ENCODE measurements at regions not wholly inside any gene's neighbourhood (a gene's known extent, or its start where the extent isn't known, plus 50 kb on each side); places are given as distances from the start of the nearest gene placed in this dataset.

DNA sequence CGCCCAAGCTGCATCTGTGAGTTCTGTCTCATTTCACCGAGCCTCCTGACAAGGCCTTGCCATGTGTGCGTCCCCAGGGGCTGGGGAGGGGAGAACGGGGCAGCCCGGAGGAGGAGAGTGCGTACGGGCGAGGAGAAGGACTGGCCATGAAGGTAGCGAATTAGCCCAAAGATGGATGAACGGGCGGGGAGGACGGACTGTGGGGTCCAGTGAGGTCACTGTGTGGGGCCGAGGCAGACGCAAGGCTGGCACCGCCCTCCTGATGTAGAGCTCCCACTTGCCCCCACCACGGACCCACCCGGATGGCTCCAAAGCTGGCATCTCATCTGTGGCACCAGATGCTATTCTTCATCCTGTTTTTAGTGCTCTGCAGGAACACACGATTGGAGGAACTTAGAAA is 330.4 kb downstream of the AJAP1 start:
- intact Hi-C loops (cut with DNase I; ENCODE audit: low total_unique reads): no loop called here
- no peak overlapping the region for H3K27ac ChIP-seq

DNA sequence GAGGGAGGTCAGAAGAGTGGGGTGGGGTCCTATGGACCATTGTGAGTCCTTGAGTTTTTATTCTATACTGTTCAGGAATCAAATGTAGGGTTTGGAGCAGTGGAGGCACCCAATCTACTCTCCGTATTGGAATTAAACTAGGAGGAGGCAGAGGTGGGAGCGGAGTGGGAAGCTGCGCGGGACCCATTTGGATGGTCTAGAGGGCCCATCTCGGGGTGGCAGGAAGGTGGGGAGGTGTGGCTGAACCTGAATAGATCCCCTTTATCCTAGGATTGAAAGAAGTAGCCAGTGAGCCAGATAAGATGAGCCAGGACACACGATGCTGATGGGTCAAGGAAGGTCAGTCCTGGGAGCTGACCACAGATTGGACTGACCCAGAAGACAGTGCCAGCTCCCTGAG is 325.8 kb downstream of the AJAP1 start:
- 76 to 79% methylated on average over 6 of the region's 6 CpGs for WGBS, 2 donors
- TF ChIP-seq, protein P1, sequence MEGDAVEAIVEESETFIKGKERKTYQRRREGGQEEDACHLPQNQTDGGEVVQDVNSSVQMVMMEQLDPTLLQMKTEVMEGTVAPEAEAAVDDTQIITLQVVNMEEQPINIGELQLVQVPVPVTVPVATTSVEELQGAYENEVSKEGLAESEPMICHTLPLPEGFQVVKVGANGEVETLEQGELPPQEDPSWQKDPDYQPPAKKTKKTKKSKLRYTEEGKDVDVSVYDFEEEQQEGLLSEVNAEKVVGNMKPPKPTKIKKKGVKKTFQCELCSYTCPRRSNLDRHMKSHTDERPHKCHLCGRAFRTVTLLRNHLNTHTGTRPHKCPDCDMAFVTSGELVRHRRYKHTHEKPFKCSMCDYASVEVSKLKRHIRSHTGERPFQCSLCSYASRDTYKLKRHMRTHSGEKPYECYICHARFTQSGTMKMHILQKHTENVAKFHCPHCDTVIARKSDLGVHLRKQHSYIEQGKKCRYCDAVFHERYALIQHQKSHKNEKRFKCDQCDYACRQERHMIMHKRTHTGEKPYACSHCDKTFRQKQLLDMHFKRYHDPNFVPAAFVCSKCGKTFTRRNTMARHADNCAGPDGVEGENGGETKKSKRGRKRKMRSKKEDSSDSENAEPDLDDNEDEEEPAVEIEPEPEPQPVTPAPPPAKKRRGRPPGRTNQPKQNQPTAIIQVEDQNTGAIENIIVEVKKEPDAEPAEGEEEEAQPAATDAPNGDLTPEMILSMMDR (IDR thresholded peaks at IDR 0.05): no peak
- TF ChIP-seq POLR2A (IDR thresholded peaks at IDR 0.05): no peak
- no peak overlapping the region for H3K27ac ChIP-seq
- H3K36me3 ChIP-seq (ENCODE audit: low read depth, missing control alignments): no peaks in the 10 kb centered on the region
- H3K27me3 ChIP-seq: no peaks in the 10 kb centered on the region
- peaks cover 14% of the 10 kb centered on the region for H3K4me1 ChIP-seq
- no peaks in the 10 kb centered on the region for H3K9me3 ChIP-seq
- no peak overlapping the region for H3K4me3 ChIP-seq
- intact Hi-C loops (cut with DNase I; ENCODE audit: low total_unique reads): no loop called here
- no peak for DNase-seq

More for the DNA sequence above, 330.4 kb downstream of the AJAP1 start:
- H3K4me3 ChIP-seq: no peak overlapping the region
- 82 to 83% methylated on average over 18 of the region's 18 CpGs for WGBS, 2 donors
- no peaks in the 10 kb centered on the region for H3K4me1 ChIP-seq
- no peaks in the 10 kb centered on the region for H3K36me3 ChIP-seq (ENCODE audit: low read depth, missing control alignments)
- DNase-seq: no peak
- TF ChIP-seq POLR2A (IDR thresholded peaks at IDR 0.05): no peak
- TF ChIP-seq, protein P1 (IDR thresholded peaks at IDR 0.05): no peak
- H3K27me3 ChIP-seq: no peaks in the 10 kb centered on the region
- no peaks in the 10 kb centered on the region for H3K9me3 ChIP-seq

DNA sequence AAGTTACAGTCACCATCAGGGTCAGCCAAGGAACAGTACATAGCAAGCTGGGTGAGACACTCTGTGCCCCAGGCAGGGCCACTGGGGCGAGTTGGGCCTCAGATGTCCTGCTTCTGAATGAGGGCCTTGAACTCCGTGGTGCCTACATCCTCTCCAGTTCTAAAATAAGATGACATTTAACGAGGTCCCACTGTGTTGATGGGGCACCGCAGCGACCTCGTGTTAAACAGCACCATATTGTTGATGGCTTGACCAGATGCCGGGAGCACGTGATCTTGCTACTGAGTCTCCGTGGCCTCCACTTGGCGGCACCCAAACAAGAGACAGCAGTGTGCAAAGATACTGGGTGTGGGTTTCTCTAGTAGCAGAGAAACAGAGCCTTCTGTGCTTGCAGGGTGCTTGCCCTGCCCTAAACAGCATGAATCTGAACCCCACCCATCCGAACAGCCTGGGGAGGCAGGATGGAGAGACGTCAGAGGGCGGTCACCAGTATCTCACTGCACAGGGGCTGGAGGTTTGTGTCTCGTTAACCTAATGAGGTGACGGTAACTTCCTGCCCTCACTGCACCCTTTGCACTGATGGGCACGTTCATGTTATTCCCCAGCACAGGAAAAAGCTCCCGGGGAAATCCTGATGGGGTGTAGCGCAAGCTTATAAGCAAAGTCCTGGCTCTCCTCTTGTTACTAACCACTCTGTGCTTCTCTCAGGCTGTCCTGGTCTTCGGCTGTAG is 324.4 kb downstream of the AJAP1 start:
- intact Hi-C loops (cut with DNase I; ENCODE audit: low total_unique reads): no loop called here
- TF ChIP-seq, protein P1 (IDR thresholded peaks at IDR 0.05): no peak
- TF ChIP-seq POLR2A (IDR thresholded peaks at IDR 0.05): no peak
- no peak overlapping the region for H3K27ac ChIP-seq
- H3K27me3 ChIP-seq: no peaks in the 10 kb centered on the region
- no peak for DNase-seq
- H3K36me3 ChIP-seq (ENCODE audit: low read depth, missing control alignments): no peaks in the 10 kb centered on the region
- no peak overlapping the region for H3K4me3 ChIP-seq
- 56 to 71% methylated on average over 16 to 19 of the region's 19 CpGs for WGBS, 2 donors
- H3K9me3 ChIP-seq: no peaks in the 10 kb centered on the region
- H3K4me1 ChIP-seq: peaks cover 14% of the 10 kb centered on the region

DNA sequence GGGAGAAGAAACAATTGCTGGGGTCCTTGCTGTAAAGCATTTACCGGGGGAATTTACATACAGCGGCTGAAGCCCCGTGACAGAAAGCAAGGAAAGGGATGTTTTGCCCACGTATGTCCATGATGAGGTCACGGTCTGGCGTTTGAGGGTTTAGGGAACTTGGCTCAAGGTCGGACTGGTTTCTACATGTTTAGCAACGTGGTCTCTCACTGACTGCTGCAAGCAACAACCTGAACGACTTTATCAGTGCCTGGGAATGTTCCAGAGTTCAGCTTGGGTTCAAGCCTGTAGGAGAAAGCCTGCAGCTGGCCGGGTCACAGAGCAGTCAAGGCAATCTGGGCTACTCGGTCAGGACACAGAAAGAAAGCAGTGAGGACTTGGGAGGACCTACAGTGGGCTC is 323.3 kb downstream of the AJAP1 start:
- H3K4me3 ChIP-seq: no peak overlapping the region
- 3 to 44% methylated on average over 5 to 11 of the region's 11 CpGs for WGBS, 2 donors
- TF ChIP-seq POLR2A (IDR thresholded peaks at IDR 0.05): no peak
- TF ChIP-seq, protein P1 (IDR thresholded peaks at IDR 0.05): no peak
- peaks cover 14% of the 10 kb centered on the region for H3K4me1 ChIP-seq
- no peaks in the 10 kb centered on the region for H3K36me3 ChIP-seq (ENCODE audit: low read depth, missing control alignments)
- DNase-seq: peak; percentile 52
- intact Hi-C loops (cut with DNase I; ENCODE audit: low total_unique reads): no loop called here
- H3K27ac ChIP-seq: no peak overlapping the region
- no peaks in the 10 kb centered on the region for H3K27me3 ChIP-seq
- H3K9me3 ChIP-seq: no peaks in the 10 kb centered on the region

DNA sequence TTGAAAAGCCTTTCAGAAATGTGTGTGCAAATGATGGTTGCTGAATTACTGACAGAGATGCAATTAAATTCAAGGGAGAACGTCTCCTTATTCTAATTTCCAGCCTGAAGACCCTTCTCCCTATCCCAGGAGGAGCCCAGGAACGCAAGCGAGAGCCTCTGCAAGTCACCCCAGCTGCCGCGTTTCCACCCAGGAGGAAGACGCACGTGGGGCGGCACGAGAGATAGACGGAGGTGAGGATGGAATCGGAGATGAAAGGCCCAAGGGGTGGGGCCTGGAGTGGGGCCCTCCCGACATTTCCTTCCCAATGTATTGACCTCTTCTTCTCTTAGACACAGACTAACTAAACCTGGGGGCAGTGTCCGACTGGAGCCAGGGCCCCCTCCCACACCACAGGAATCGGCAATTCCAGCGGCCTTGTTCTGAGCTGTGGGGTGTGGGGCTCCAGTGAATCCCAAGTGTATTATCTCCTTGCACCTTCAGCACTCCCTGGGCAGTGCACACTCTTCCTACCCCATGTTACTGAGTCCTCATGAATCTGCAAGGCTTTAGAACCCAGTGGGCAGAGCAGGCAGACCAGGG is 322.5 kb downstream of the AJAP1 start:
- H3K27me3 ChIP-seq: no peaks in the 10 kb centered on the region
- 76 to 83% methylated on average over 15 of the region's 15 CpGs for WGBS, 2 donors
- H3K4me1 ChIP-seq: peaks cover 14% of the 10 kb centered on the region
- no peaks in the 10 kb centered on the region for H3K36me3 ChIP-seq (ENCODE audit: low read depth, missing control alignments)
- H3K27ac ChIP-seq: no peak overlapping the region
- no peak for DNase-seq
- intact Hi-C loops (cut with DNase I; ENCODE audit: low total_unique reads): no loop called here
- no peak overlapping the region for H3K4me3 ChIP-seq
- no peaks in the 10 kb centered on the region for H3K9me3 ChIP-seq
- TF ChIP-seq POLR2A (IDR thresholded peaks at IDR 0.05): no peak
- TF ChIP-seq, protein P1 (IDR thresholded peaks at IDR 0.05): no peak
